B cell (primary cell): ENCODE measurements at regions not wholly inside any gene's neighbourhood (a gene's known extent, or its start where the extent isn't known, plus 50 kb on each side); places are given as distances from the start of the nearest gene placed in this dataset.
"Not testable (repeated sequence)": the region's sequence is repeated elsewhere in the genome, so short reads cannot be mapped to it uniquely, and the experiment has no call there.

Experiments
- ATAC-seq: fragments of 200-7000 bp; cut with Tn5 transposase; one replicate; pipeline ENCODE4 v1.10.0; 2021; ENCODE audit warnings: low read depth, mild to moderate bottlenecking, moderate number of reproducible peaks, moderate library complexity
- CTCF ChIA-PET: fragments of 350-600 bp; sonication (Branson Sonifier 250); formaldehyde crosslinking; loops from one replicate; lab custom pipeline; 2021; ENCODE audit warnings: antibody characterized with exemption, inconsistent platforms; lab: Charles Lee
- POLR2A ChIA-PET: fragments of 350-600 bp; sonication (Branson Sonifier 250); formaldehyde crosslinking; loops from one replicate; lab custom pipeline; 2021; ENCODE audit warnings: antibody characterized with exemption; lab: Charles Lee
- DNase-seq: peaks from one replicate; pipeline ENCODE4 v3.0.0; 2013
- H2AFZ ChIP-seq: 2 replicates; pipeline ENCODE4 v1.6.1; 2012; ENCODE audit warnings: mild to moderate bottlenecking, low read depth, low read length; ENCODE audit not compliant: insufficient read depth, poor library complexity, severe bottlenecking
- H3K27ac ChIP-seq, 2 donors: 1 replicate in 1 of 2; 2 replicates in 1 of 2; pipeline ENCODE4 v1.5.1; 2012 to 2013; ENCODE audit warnings: low read length in 2 of 2, mild to moderate bottlenecking in 2 of 2, moderate library complexity in 1 of 2
- H3K27me3 ChIP-seq, 4 experiments: fragments of 200-600 bp in 1 of 4; sonication (generic) in 1 of 4; replicated peaks in 1 of 4; 1 replicate in 2 of 4; 2 replicates in 2 of 4; pipeline versions ENCODE4 v1.6.1 to v1.7.0; 2013 to 2016; ENCODE audit warnings: low read length in 3 of 4, mild to moderate bottlenecking in 2 of 4, mixed read lengths in 1 of 4, moderate library complexity in 1 of 4; ENCODE audit not compliant: insufficient read depth in 4 of 4, control insufficient read depth in 3 of 4; ENCODE audit errors: control extremely low read depth in 1 of 4
- H3K36me3 ChIP-seq, 2 experiments: replicated peaks in 1 of 2; 1 replicate in 1 of 2; 2 replicates in 1 of 2; pipeline versions ENCODE4 v1.6.1 to v1.7.1; 2013; ENCODE audit warnings: low read length in 1 of 2; ENCODE audit not compliant: insufficient read depth in 2 of 2, control insufficient read depth in 1 of 2; ENCODE audit errors: control extremely low read depth in 1 of 2, extremely low read depth in 1 of 2
- H3K4me1 ChIP-seq, 2 donors: fragments of 200-600 bp in 1 of 2; sonication (generic) in 1 of 2; 1 replicate in 1 of 2; 2 replicates in 1 of 2; pipeline versions ENCODE4 v1.5.1 to v1.6.1; 2013 to 2017; ENCODE audit warnings: low read length in 2 of 2; ENCODE audit not compliant: control insufficient read depth in 2 of 2, insufficient read depth in 2 of 2
- H3K4me2 ChIP-seq: replicated peaks from 2 replicates; pipeline ENCODE3; 2012; ENCODE audit warnings: mild to moderate bottlenecking, low read depth, low read length; ENCODE audit not compliant: poor library complexity, severe bottlenecking
- H3K4me3 ChIP-seq, 5 experiments: fragments of 200-600 bp in 1 of 5; sonication (generic) in 1 of 5; 1 replicate in 3 of 5; 2 replicates in 2 of 5; pipeline versions ENCODE4 v1.5.1 to v1.7.0; 2011 to 2016; ENCODE audit warnings: low read length in 4 of 5, mild to moderate bottlenecking in 4 of 5, low read depth in 2 of 5, control low read depth in 1 of 5, moderate library complexity in 1 of 5; ENCODE audit not compliant: insufficient read depth in 1 of 5; ENCODE audit errors: control extremely low read depth in 1 of 5, extremely low read depth in 1 of 5
- H3K79me2 ChIP-seq: fragments of 200-600 bp; sonication (generic); one replicate; pipeline ENCODE4 v1.6.0; 2016; ENCODE audit warnings: low read length; ENCODE audit not compliant: control insufficient read depth, insufficient read depth
- H3K9ac ChIP-seq: fragments of 200-600 bp; sonication (generic); 2 replicates; pipeline ENCODE4 v1.6.1; 2017; ENCODE audit warnings: mild to moderate bottlenecking, low read length, moderate library complexity
- H3K9me3 ChIP-seq, 3 donors: one replicate each; pipeline versions ENCODE4 v1.6.1 to v1.7.1; 2013; ENCODE audit warnings: low read length in 2 of 3; ENCODE audit not compliant: control insufficient read depth in 2 of 3, insufficient read depth in 1 of 3; ENCODE audit errors: control extremely low read depth in 1 of 3
- H4K20me1 ChIP-seq: 2 replicates; pipeline ENCODE4 v1.6.0; 2012; ENCODE audit warnings: mild to moderate bottlenecking, low read length; ENCODE audit not compliant: insufficient read depth, control insufficient read depth, poor library complexity, severe bottlenecking
- H3K27ac Mint-ChIP-seq: one replicate; pipeline ENCODE4 v1.8.0; 2021; ENCODE audit warnings: mixed read lengths
- H3K27me3 Mint-ChIP-seq: one replicate; pipeline ENCODE4 v1.8.0; 2021; ENCODE audit warnings: mixed read lengths
- H3K4me1 Mint-ChIP-seq: one replicate; pipeline ENCODE4 v1.8.0; 2021; ENCODE audit warnings: mixed read lengths
- H3K4me3 Mint-ChIP-seq: one replicate; pipeline ENCODE4 v1.8.0; 2021; ENCODE audit warnings: mixed read lengths
- H3K9me3 Mint-ChIP-seq: one replicate; pipeline ENCODE4 v1.8.0; 2022; ENCODE audit warnings: mixed read lengths; ENCODE audit not compliant: insufficient read depth
- EZH2 ChIP-seq: IDR thresholded peaks from 2 replicates; pipeline ENCODE4 v1.6.1; 2012; ENCODE audit warnings: borderline replicate concordance, low read depth, mild to moderate bottlenecking, moderate library complexity, low read length; ENCODE audit not compliant: insufficient read depth, poor library complexity, severe bottlenecking
- WGBS: methylation state at CpG from one replicate; pipeline ENCODE4 v1.1.5; 2013; ENCODE audit warnings: missing lambda C conversion rate; ENCODE audit not compliant: insufficient coverage; 5-methylcytosine and 5-hydroxymethylcytosine counted together
- intact Hi-C: fragments of 100-400 bp; cut with micrococcal nuclease; formaldehyde crosslinking; loops from one replicate; pipeline ENCODE4 v1.10.0; 2022
- TF ChIP-seq, protein P1 (sequence below): fragments of 200-600 bp; IDR thresholded peaks from one replicate; pipeline ENCODE4 v1.8.0; 2022; ENCODE audit warnings: antibody characterized with exemption, mild to moderate bottlenecking

DNA sequence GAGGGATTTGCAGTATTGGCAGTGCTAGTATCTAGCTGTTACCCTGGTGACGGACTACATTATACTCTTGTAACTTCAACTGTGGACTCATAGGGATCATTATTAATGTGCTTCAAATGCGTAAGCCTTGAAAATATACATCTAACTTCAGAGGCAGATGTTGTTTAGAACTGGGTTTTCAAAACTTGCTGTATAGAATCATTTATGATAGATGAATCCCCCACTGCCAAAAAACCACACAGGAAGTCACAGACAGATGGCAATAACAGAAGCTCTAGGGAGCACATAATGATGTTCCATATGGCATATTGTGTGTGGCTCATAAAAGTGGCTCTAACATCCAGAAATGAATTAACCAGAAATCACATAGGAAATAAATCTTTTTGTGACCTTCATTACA, 62.3 kb upstream of the RELL1 start:
- H3K4me1 Mint-ChIP-seq = peaks cover 32% of the 10 kb centered on the region
- CTCF ChIA-PET = interaction anchor here (1.0 to 1.6 kb wide), 2 partner anchors 14 to 146 kb away, joined by 3 to 10 read pairs; no protein-coding TSS in a partner anchor
- intact Hi-C loops = loop anchor here (5.0 kb wide), 1 partner anchor 61 kb away; the partner anchor contains the start of gene RELL1
- peak; percentile 16 for DNase-seq
- Histone ChIP-seq H3K79me2 (no peaks in the 10 kb centered on the region), H3K27me3 (no peaks in the 10 kb centered on the region), H3K4me1 (peaks cover 27 to 30% of the 10 kb centered on the region in 2 donors), H3K36me3 (no peaks in the 10 kb centered on the region), H2AFZ (no peak overlapping the region), H3K4me2 (peak overlapping the region; percentile 66), H3K27ac (peak overlapping the region in 1 of 2 donors; percentile 52), H3K9ac (no peak overlapping the region), H4K20me1 (no peaks in the 10 kb centered on the region), H3K4me3 (no peak overlapping the region), H3K9me3 (peaks cover 0 to 13% (median 3%) of the 10 kb centered on the region in 3 donors)
- H3K27ac Mint-ChIP-seq = peak overlapping the region; percentile 47
- H3K4me3 Mint-ChIP-seq = peak overlapping the region; percentile 27
- no peak for ATAC-seq
- H3K27me3 Mint-ChIP-seq = no peaks in the 10 kb centered on the region
- H3K9me3 Mint-ChIP-seq = peaks cover 2% of the 10 kb centered on the region
- WGBS = no CpG with 5 or more reads among the region's 2 CpGs
- POLR2A ChIA-PET = no interaction called here
- TF ChIP-seq, protein P1, sequence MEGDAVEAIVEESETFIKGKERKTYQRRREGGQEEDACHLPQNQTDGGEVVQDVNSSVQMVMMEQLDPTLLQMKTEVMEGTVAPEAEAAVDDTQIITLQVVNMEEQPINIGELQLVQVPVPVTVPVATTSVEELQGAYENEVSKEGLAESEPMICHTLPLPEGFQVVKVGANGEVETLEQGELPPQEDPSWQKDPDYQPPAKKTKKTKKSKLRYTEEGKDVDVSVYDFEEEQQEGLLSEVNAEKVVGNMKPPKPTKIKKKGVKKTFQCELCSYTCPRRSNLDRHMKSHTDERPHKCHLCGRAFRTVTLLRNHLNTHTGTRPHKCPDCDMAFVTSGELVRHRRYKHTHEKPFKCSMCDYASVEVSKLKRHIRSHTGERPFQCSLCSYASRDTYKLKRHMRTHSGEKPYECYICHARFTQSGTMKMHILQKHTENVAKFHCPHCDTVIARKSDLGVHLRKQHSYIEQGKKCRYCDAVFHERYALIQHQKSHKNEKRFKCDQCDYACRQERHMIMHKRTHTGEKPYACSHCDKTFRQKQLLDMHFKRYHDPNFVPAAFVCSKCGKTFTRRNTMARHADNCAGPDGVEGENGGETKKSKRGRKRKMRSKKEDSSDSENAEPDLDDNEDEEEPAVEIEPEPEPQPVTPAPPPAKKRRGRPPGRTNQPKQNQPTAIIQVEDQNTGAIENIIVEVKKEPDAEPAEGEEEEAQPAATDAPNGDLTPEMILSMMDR = no peak
- TF ChIP-seq EZH2 = no peak

DNA sequence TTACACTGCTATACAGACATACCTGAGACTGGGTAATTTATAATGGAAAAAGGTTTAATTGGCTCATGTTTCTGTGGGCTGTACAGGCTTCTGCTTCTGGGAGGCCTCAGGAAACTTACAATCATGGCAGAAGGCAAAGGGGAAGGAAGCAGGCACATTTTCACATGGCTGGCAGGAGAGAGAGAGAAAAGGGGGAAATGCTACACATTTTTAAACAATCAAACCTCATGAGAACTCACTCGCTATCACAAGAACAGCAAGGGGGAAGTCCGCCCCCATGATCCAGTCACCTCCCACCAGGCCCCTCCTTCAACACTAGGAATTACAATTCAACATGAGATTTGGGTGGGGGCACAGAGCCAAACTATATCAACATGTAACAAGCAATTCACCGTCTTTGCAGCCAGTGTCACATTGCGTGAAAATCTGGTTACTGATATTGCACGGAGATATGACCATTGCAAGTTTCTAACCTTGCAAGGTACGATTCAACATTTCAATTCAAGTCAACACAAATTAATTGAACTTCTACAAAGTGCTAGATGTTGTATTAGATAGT, 61.7 kb upstream of the RELL1 start:
- peaks cover 27 to 30% of the 10 kb centered on the region in 2 donors for H3K4me1 ChIP-seq
- peaks cover 2% of the 10 kb centered on the region for H3K9me3 Mint-ChIP-seq
- H3K27ac Mint-ChIP-seq = peak overlapping the region; percentile 47
- no peaks in the 10 kb centered on the region for H3K36me3 ChIP-seq
- no peak for DNase-seq
- no peaks in the 10 kb centered on the region for H3K27me3 ChIP-seq
- no peak overlapping the region for H3K4me3 Mint-ChIP-seq
- H3K9me3 ChIP-seq = peaks cover 0 to 13% (median 3%) of the 10 kb centered on the region in 3 donors
- H3K4me3 ChIP-seq = no peak overlapping the region
- no peaks in the 10 kb centered on the region for H3K79me2 ChIP-seq
- WGBS = no CpG with 5 or more reads among the region's 6 CpGs
- TF ChIP-seq, protein P1 = no peak
- no peak for TF ChIP-seq EZH2
- H3K27me3 Mint-ChIP-seq = no peaks in the 10 kb centered on the region
- no peak overlapping the region for H3K9ac ChIP-seq
- no peak overlapping the region for H2AFZ ChIP-seq
- peaks cover 32% of the 10 kb centered on the region for H3K4me1 Mint-ChIP-seq
- intact Hi-C loops = loop anchor here (5.0 kb wide), 1 partner anchor 61 kb away; the partner anchor contains the start of gene RELL1
- ChIA-PET POLR2A (no interaction called here), CTCF (interaction anchor here (1.0 kb wide), 1 partner anchor 13 kb away, joined by 3 read pairs; no protein-coding TSS in a partner anchor)
- H3K4me2 ChIP-seq = no peak overlapping the region
- no peak for ATAC-seq
- H3K27ac ChIP-seq = no peak overlapping the region
- H4K20me1 ChIP-seq = no peaks in the 10 kb centered on the region

DNA sequence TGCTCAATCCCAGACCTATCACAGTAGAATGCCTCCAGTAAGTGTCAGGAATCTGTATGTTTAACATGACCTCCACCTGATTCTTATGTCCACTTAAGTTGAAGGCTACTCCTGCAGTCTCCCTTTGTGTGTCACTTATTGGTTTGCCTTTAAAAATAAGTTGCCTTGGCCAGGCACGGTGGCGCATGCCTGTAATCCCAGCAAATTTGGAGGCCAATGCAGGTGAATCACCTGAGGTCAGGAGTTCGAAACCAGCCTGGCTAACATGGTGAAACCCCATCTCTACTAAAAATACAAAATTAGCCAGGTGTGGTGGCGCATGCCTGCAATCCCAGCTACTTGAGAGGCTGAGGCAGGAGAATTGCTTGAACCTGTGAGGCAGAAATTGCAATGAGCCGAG, 60.7 kb upstream of the RELL1 start:
- H3K4me3 ChIP-seq, H4K20me1 ChIP-seq, H3K27ac Mint-ChIP-seq, DNase-seq, H2AFZ ChIP-seq, H3K79me2 ChIP-seq, H3K9me3 Mint-ChIP-seq, H3K36me3 ChIP-seq, H3K27me3 ChIP-seq, H3K9ac ChIP-seq, H3K4me2 ChIP-seq, ATAC-seq, H3K4me3 Mint-ChIP-seq, CTCF ChIA-PET, H3K27me3 Mint-ChIP-seq, H3K27ac ChIP-seq, POLR2A ChIA-PET: not testable (repeated sequence)
- WGBS = 95% methylated on average over 3 of the region's 5 CpGs
- intact Hi-C loops = loop anchor here (5.0 kb wide), 1 partner anchor 60 kb away; the partner anchor contains the start of gene RELL1
- peaks cover 27 to 30% of the 10 kb centered on the region in 2 donors for H3K4me1 ChIP-seq
- peaks cover 32% of the 10 kb centered on the region for H3K4me1 Mint-ChIP-seq
- peaks cover 0 to 13% (median 3%) of the 10 kb centered on the region in 3 donors for H3K9me3 ChIP-seq
